ENCODE measurements at regions not wholly inside any gene's neighbourhood (a gene's known extent, or its start where the extent isn't known, plus 50 kb on each side); places are given as distances from the start of the nearest gene placed in this dataset.
"Not testable (repeated sequence)": the region's sequence is repeated elsewhere in the genome, so short reads cannot be mapped to it uniquely, and the experiment has no call there.

GRCh38 chr21:17708522-17709265, 96.0 kb upstream of the BTG3 start:
- no peak for DNase-seq
- no peaks in the 10 kb centered on the region for H3K27me3 ChIP-seq
- no peaks in the 10 kb centered on the region for H3K9me3 ChIP-seq
- H3K4me1 ChIP-seq = no peaks in the 10 kb centered on the region
- ATAC-seq = no peak
- H3K4me3 ChIP-seq = no peak overlapping the region
- intact Hi-C loops (cut with DNase I) = no loop called here
- H3K36me3 ChIP-seq = no peaks in the 10 kb centered on the region
- no peak overlapping the region for H3K27ac ChIP-seq
- WGBS (ENCODE audit: insufficient coverage, low coverage, low lambda C conversion rate, missing lambda C conversion rate) = 31% methylated on average over 4 of the region's 5 CpGs
- no peak for TF ChIP-seq POLR2A (IDR thresholded peaks at IDR 0.05)
- TF ChIP-seq CTCF (IDR thresholded peaks at IDR 0.05) = no peak

GRCh38 chr21:17699524-17700189, 87.0 kb upstream of the BTG3 start:
- intact Hi-C loops (cut with DNase I) = no loop called here
- TF ChIP-seq CTCF (IDR thresholded peaks at IDR 0.05) (no peak), POLR2A (IDR thresholded peaks at IDR 0.05) (no peak)
- DNase-seq (no peak), ATAC-seq (no peak)
- H3K27ac ChIP-seq = no peak overlapping the region
- no peaks in the 10 kb centered on the region for H3K4me1 ChIP-seq
- H3K4me3 ChIP-seq = no peak overlapping the region
- H3K36me3 ChIP-seq = no peaks in the 10 kb centered on the region
- no peaks in the 10 kb centered on the region for H3K9me3 ChIP-seq
- no peaks in the 10 kb centered on the region for H3K27me3 ChIP-seq
- 73% methylated on average over 4 of the region's 6 CpGs for WGBS (ENCODE audit: insufficient coverage, low coverage, low lambda C conversion rate, missing lambda C conversion rate)

GRCh38 chr21:17697473-17697872, 84.8 kb upstream of the BTG3 start:
- H3K9me3 ChIP-seq = no peaks in the 10 kb centered on the region
- TF ChIP-seq POLR2A (IDR thresholded peaks at IDR 0.05) (no peak), CTCF (IDR thresholded peaks at IDR 0.05) (no peak)
- ATAC-seq = no peak
- no peak for DNase-seq
- intact Hi-C loops (cut with DNase I) = no loop called here
- H3K27ac ChIP-seq = no peak overlapping the region
- no peaks in the 10 kb centered on the region for H3K36me3 ChIP-seq
- no peaks in the 10 kb centered on the region for H3K27me3 ChIP-seq
- H3K4me3 ChIP-seq = no peak overlapping the region
- H3K4me1 ChIP-seq = no peaks in the 10 kb centered on the region

- H3K4me1 ChIP-seq; ATAC-seq; H3K27ac ChIP-seq; H3K36me3 ChIP-seq; DNase-seq; H3K27me3 ChIP-seq; H3K9me3 ChIP-seq; intact Hi-C loops (cut with DNase I); H3K4me3 ChIP-seq: not testable (repeated sequence)
- WGBS (ENCODE audit: insufficient coverage, low coverage, low lambda C conversion rate, missing lambda C conversion rate) = 68% methylated on average over 5 of the region's 9 CpGs
These were observed 81.7 kb upstream of the BTG3 start for GRCh38 chr21:17694416-17694815.

GRCh38 chr21:17693801-17694200, 81.1 kb upstream of the BTG3 start:
- Histone ChIP-seq H3K27ac (no peak overlapping the region), H3K4me1 (no peaks in the 10 kb centered on the region), H3K9me3 (no peaks in the 10 kb centered on the region), H3K4me3 (no peak overlapping the region), H3K36me3 (no peaks in the 10 kb centered on the region), H3K27me3 (no peaks in the 10 kb centered on the region)
- no peak for ATAC-seq
- 55% methylated on average over 8 of the region's 8 CpGs for WGBS (ENCODE audit: insufficient coverage, low coverage, low lambda C conversion rate, missing lambda C conversion rate)
- TF ChIP-seq CTCF (IDR thresholded peaks at IDR 0.05) (no peak), POLR2A (IDR thresholded peaks at IDR 0.05) (no peak)
- DNase-seq = no peak
- intact Hi-C loops (cut with DNase I) = no loop called here
